HCT116 (cell line): ENCODE measurements at regions not wholly inside any gene's neighbourhood (a gene's known extent, or its start where the extent isn't known, plus 50 kb on each side); places are given as distances from the start of the nearest gene placed in this dataset.

Experiments
- ATAC-seq: fragments of 200-7000 bp; cut with Tn5 transposase; 2 replicates; pipeline ENCODE4 v1.9.1; 2020; ENCODE audit warnings: mild to moderate bottlenecking, moderate library complexity
- BruUV-seq: library from RNA; stranded (reverse); fragments of 400-500 nt; replicated peaks from 2 replicates; lab custom pipeline; 2021; lab: Mats Ljungman, UMichigan
- CTCF ChIA-PET: fragments of 300-600 bp; sonication (Branson Sonifier 250); formaldehyde crosslinking; loops from one replicate; lab custom pipeline; 2021; ENCODE audit warnings: antibody characterized with exemption; lab: Charles Lee
- POLR2A ChIA-PET: fragments of 300-600, 350-600 bp; sonication (Branson Sonifier 250); formaldehyde crosslinking; loops from one replicate; lab custom pipeline; 2021; ENCODE audit warnings: antibody characterized with exemption; lab: Charles Lee
- RAD21 ChIA-PET, 2 experiments: fragments of 300-600 bp; sonication (Branson Sonifier 250); formaldehyde crosslinking; loops; one replicate each; lab custom pipeline; 2023; ENCODE audit warnings: low total read pairs in 2 of 2; ENCODE audit not compliant: uncharacterized antibody in 2 of 2, unreplicated experiment in 2 of 2, low non-redundant PET in 1 of 2; lab: Charles Lee
- DNase-seq: peaks from one replicate; pipeline ENCODE4 v3.0.0-alpha.2; 2010; ENCODE audit warnings: low read depth, low spot score
- H2AFZ ChIP-seq: fragments of 200-600 bp; shearing (Covaris generic), sonication (generic); 2 replicates; pipeline ENCODE4 v1.6.1; 2017; ENCODE audit warnings: low read depth, mixed run types, mixed read lengths, antibody characterized with exemption, low read length; ENCODE audit not compliant: poor library complexity, severe bottlenecking
- H3K27ac ChIP-seq: 2 replicates; pipeline ENCODE4 v1.5.1; 2012; ENCODE audit warnings: low read depth, low read length
- H3K27me3 ChIP-seq: fragments of 200-600 bp; sonication (generic); 2 replicates; pipeline ENCODE4 v1.6.1; 2016; ENCODE audit warnings: mixed run types, low read length, mixed read lengths; ENCODE audit not compliant: insufficient read depth
- H3K36me3 ChIP-seq, 2 experiments: fragments of 200-500 bp in 1 of 2; fragments of 200-600 bp in 1 of 2; sonication (Bioruptor generic) in 1 of 2; sonication (generic) in 1 of 2; 2 replicates each; pipeline versions ENCODE4 v1.5.1 to v1.6.1; 2014 to 2016; ENCODE audit warnings: low read length in 2 of 2, inconsistent platforms in 1 of 2, mixed read lengths in 1 of 2, mixed run types in 1 of 2; ENCODE audit not compliant: insufficient read depth in 2 of 2, control insufficient read depth in 1 of 2
- H3K4me1 ChIP-seq, 2 experiments: fragments of 200-600 bp in 1 of 2; sonication (generic) in 1 of 2; 2 replicates each; pipeline versions ENCODE4 v1.5.1 to v1.6.1; 2012 to 2017; ENCODE audit warnings: low read length in 2 of 2, inconsistent platforms in 1 of 2, mild to moderate bottlenecking in 1 of 2, mixed read lengths in 1 of 2, mixed run types in 1 of 2, moderate library complexity in 1 of 2; ENCODE audit not compliant: insufficient read depth in 2 of 2, control insufficient read depth in 1 of 2
- H3K4me2 ChIP-seq: fragments of 200-600 bp; sonication (generic); 2 replicates; pipeline ENCODE4 v1.6.1; 2017; ENCODE audit warnings: mixed run types, low read length, mixed read lengths
- H3K4me3 ChIP-seq, 2 experiments: fragments of 200-600 bp in 1 of 2; sonication (generic) in 1 of 2; replicated peaks in 1 of 2; 2 replicates each; pipeline ENCODE4 v1.5.1; 2011 to 2016; ENCODE audit warnings: low read length in 2 of 2, control low read depth in 1 of 2, low read depth in 1 of 2, mild to moderate bottlenecking in 1 of 2, mixed read lengths in 1 of 2, mixed run types in 1 of 2
- H3K79me2 ChIP-seq: fragments of 200-600 bp; sonication (generic); 2 replicates; pipeline ENCODE4 v1.6.1; 2017; ENCODE audit warnings: mild to moderate bottlenecking, mixed run types, low read length, moderate library complexity, mixed read lengths; ENCODE audit not compliant: insufficient read depth
- H3K9ac ChIP-seq: fragments of 200-600 bp; sonication (generic); 2 replicates; pipeline ENCODE4 v1.6.1; 2016; ENCODE audit warnings: low read length, mixed read lengths
- H3K9me2 ChIP-seq: fragments of 200-600 bp; sonication (generic), shearing (Covaris generic); 2 replicates; pipeline ENCODE4 v1.6.1; 2017; ENCODE audit warnings: mixed run types, mild to moderate bottlenecking, moderate library complexity; ENCODE audit not compliant: insufficient read depth
- H3K9me3 ChIP-seq, 2 experiments: fragments of 200-500 bp in 1 of 2; fragments of 200-600 bp in 1 of 2; sonication (Bioruptor generic) in 1 of 2; sonication (generic) in 1 of 2; 2 replicates each; pipeline ENCODE4 v1.6.1; 2014 to 2017; ENCODE audit warnings: low read length in 2 of 2, mixed read lengths in 2 of 2, inconsistent platforms in 1 of 2, low read depth in 1 of 2, mild to moderate bottlenecking in 1 of 2, mixed run types in 1 of 2, moderate library complexity in 1 of 2; ENCODE audit not compliant: control insufficient read depth in 1 of 2, insufficient read depth in 1 of 2
- H4K20me1 ChIP-seq: fragments of 200-600 bp; sonication (generic), shearing (Covaris generic); 2 replicates; pipeline ENCODE4 v1.6.1; 2017; ENCODE audit warnings: mixed run types, mild to moderate bottlenecking, moderate library complexity; ENCODE audit not compliant: insufficient read depth
- EGR1 ChIP-seq: IDR thresholded peaks from 2 replicates; pipeline ENCODE4 v1.6.1; 2012; ENCODE audit warnings: low read depth
- ELF1 ChIP-seq: IDR thresholded peaks from 2 replicates; pipeline ENCODE4 v1.6.1; 2012; ENCODE audit warnings: low read depth, borderline replicate concordance
- EZH2 ChIP-seq: fragments of 200-600 bp; sonication (generic); IDR thresholded peaks from 2 replicates; pipeline ENCODE4 v1.6.1; 2017; ENCODE audit warnings: antibody characterized with exemption, mixed run types
- FOSL1 ChIP-seq: IDR thresholded peaks from 2 replicates; pipeline ENCODE4 v1.6.1; 2012; ENCODE audit warnings: low read depth
- RAD21 ChIP-seq: IDR thresholded peaks from 2 replicates; pipeline ENCODE4 v1.6.1; 2012; ENCODE audit warnings: low read depth, mild to moderate bottlenecking
- SRF ChIP-seq: IDR thresholded peaks from 2 replicates; pipeline ENCODE4 v1.6.1; 2012; ENCODE audit warnings: low read depth
- ZFX ChIP-seq: fragments of 450-650 bp; IDR thresholded peaks from 2 replicates; pipeline ENCODE4 v1.6.1; 2017
- intact Hi-C: fragments of 100-400 bp; cut with micrococcal nuclease; formaldehyde crosslinking; loops from 2 replicates; pipeline ENCODE4 v1.10.0; 2022
- TF ChIP-seq, protein P1 (sequence below): IDR thresholded peaks from 2 replicates; pipeline ENCODE4 v1.6.1; 2012
- TF ChIP-seq, protein P2 (sequence below): IDR thresholded peaks from 2 replicates; pipeline ENCODE4 v1.6.1; 2011; ENCODE audit warnings: mild to moderate bottlenecking, low read length, moderate library complexity; ENCODE audit not compliant: insufficient replicate concordance; ENCODE audit errors: extremely low read depth
- TF ChIP-seq, protein P3 (sequence below), 3 experiments: fragments of 200-600 bp in 1 of 3; sonication (generic) in 1 of 3; IDR thresholded peaks in 2 of 3; conservative IDR thresholded peaks in 1 of 3; 2 replicates each; pipeline ENCODE4 v1.5.1; 2012 to 2017; ENCODE audit warnings: low read depth in 2 of 3, low read length in 2 of 3, antibody characterized with exemption in 1 of 3, borderline replicate concordance in 1 of 3, control low read depth in 1 of 3, mild to moderate bottlenecking in 1 of 3, mixed read lengths in 1 of 3, mixed run types in 1 of 3, moderate library complexity in 1 of 3; ENCODE audit not compliant: insufficient read depth in 1 of 3

DNA sequence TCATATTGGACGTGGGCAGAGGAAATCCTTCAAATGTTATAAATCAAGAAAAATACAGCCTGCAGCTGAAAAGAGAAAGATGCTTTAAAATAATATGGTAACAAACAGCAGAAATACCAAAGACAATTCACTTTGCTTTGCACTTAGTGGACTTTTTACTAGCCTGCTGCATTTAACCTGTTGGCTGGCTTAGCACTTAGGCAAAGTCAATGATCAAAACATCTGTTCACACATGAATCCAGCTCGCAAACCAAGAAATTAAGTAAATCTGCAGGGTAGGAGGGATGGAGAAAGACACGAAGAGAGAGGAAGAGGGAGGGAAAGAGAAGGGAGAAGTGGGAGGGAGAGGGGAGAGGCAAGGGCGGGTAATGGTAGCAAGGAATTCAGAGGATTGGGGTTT, 103.6 kb upstream of the RAB4A start:
- H4K20me1 ChIP-seq = no peaks in the 10 kb centered on the region
- H3K27ac ChIP-seq = no peak overlapping the region
- no peak overlapping the region for H3K4me3 ChIP-seq
- ChIA-PET CTCF (no interaction called here), RAD21 (interaction anchor here in 1 of 2 experiments (0.6 kb wide), 1 partner anchor 16 kb away, joined by 3 read pairs; no protein-coding TSS in a partner anchor), POLR2A (no interaction called here)
- H3K4me2 ChIP-seq = no peak overlapping the region
- no peak for DNase-seq
- no TSS peak for BruUV-seq
- H3K9ac ChIP-seq = no peak overlapping the region
- intact Hi-C loops = no loop called here
- H3K79me2 ChIP-seq = no peaks in the 10 kb centered on the region
- H3K36me3 ChIP-seq = no peaks in the 10 kb centered on the region
- H3K9me2 ChIP-seq = no peaks in the 10 kb centered on the region
- TF ChIP-seq, protein P1, sequence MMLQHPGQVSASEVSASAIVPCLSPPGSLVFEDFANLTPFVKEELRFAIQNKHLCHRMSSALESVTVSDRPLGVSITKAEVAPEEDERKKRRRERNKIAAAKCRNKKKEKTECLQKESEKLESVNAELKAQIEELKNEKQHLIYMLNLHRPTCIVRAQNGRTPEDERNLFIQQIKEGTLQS = no peak
- TF ChIP-seq ZFX (no peak), FOSL1 (no peak), RAD21 (no peak), EZH2 (no peak), SRF (no peak), EGR1 (no peak), ELF1 (no peak)
- TF ChIP-seq, protein P2, sequence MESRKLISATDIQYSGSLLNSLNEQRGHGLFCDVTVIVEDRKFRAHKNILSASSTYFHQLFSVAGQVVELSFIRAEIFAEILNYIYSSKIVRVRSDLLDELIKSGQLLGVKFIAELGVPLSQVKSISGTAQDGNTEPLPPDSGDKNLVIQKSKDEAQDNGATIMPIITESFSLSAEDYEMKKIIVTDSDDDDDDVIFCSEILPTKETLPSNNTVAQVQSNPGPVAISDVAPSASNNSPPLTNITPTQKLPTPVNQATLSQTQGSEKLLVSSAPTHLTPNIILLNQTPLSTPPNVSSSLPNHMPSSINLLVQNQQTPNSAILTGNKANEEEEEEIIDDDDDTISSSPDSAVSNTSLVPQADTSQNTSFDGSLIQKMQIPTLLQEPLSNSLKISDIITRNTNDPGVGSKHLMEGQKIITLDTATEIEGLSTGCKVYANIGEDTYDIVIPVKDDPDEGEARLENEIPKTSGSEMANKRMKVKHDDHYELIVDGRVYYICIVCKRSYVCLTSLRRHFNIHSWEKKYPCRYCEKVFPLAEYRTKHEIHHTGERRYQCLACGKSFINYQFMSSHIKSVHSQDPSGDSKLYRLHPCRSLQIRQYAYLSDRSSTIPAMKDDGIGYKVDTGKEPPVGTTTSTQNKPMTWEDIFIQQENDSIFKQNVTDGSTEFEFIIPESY = no peak
- TF ChIP-seq, protein P3, sequence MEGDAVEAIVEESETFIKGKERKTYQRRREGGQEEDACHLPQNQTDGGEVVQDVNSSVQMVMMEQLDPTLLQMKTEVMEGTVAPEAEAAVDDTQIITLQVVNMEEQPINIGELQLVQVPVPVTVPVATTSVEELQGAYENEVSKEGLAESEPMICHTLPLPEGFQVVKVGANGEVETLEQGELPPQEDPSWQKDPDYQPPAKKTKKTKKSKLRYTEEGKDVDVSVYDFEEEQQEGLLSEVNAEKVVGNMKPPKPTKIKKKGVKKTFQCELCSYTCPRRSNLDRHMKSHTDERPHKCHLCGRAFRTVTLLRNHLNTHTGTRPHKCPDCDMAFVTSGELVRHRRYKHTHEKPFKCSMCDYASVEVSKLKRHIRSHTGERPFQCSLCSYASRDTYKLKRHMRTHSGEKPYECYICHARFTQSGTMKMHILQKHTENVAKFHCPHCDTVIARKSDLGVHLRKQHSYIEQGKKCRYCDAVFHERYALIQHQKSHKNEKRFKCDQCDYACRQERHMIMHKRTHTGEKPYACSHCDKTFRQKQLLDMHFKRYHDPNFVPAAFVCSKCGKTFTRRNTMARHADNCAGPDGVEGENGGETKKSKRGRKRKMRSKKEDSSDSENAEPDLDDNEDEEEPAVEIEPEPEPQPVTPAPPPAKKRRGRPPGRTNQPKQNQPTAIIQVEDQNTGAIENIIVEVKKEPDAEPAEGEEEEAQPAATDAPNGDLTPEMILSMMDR (IDR thresholded peaks at IDR 0.05 in 2 of 3, conservative IDR thresholded peaks at IDR 0.05 in 1 of 3; ENCODE audit: borderline replicate concordance in 1 of 3, insufficient read depth in 1 of 3, low read depth in 2 of 3, low read length in 2 of 3) = no peak
- no peaks in the 10 kb centered on the region for H3K9me3 ChIP-seq
- no peaks in the 10 kb centered on the region for H3K27me3 ChIP-seq
- ATAC-seq = no peak
- H2AFZ ChIP-seq = no peak overlapping the region
- H3K4me1 ChIP-seq = no peaks in the 10 kb centered on the region
